Heart left ventricle (tissue), 16 donors: ENCODE measurements at regions not wholly inside any gene's neighbourhood (a gene's known extent, or its start where the extent isn't known, plus 50 kb on each side); places are given as distances from the start of the nearest gene placed in this dataset.

Experiments
- ATAC-seq, 4 donors: fragments of 200-7000 bp; cut with Tn5 transposase; one replicate each; pipeline ENCODE4 v1.9.1; 2020 to 2022; ENCODE audit warnings: moderate library complexity in 4 of 4, mild to moderate bottlenecking in 3 of 4, moderate number of reproducible peaks in 1 of 4
- DNase-seq, 5 donors: peaks; one replicate each; pipeline ENCODE4 v3.0.0-alpha.2; 2020
- H3K27ac ChIP-seq, 12 donors: fragments of 200-600 bp; sonication (generic) in 4 of 12; one replicate each; pipeline versions ENCODE4 v1.5.0 to v1.8.0; 2016 to 2022; ENCODE audit warnings: mild to moderate bottlenecking in 2 of 12
- H3K27me3 ChIP-seq, 9 donors: fragments of 200-600 bp; sonication (generic) in 2 of 9; one replicate each; pipeline versions ENCODE4 v1.5.1 to v1.8.0; 2016 to 2022; ENCODE audit warnings: mild to moderate bottlenecking in 3 of 9
- H3K36me3 ChIP-seq, 9 donors: fragments of 200-600 bp; sonication (generic) in 2 of 9; one replicate each; pipeline versions ENCODE4 v1.5.0 to v1.8.0; 2018 to 2022; ENCODE audit warnings: mild to moderate bottlenecking in 2 of 9
- H3K4me1 ChIP-seq, 12 donors: fragments of 200-600 bp; sonication (generic) in 4 of 12; one replicate each; pipeline versions ENCODE4 v1.5.0 to v1.8.0; 2016 to 2022; ENCODE audit warnings: mild to moderate bottlenecking in 3 of 12
- H3K4me3 ChIP-seq, 12 donors: fragments of 200-600 bp; sonication (generic) in 4 of 12; one replicate each; pipeline versions ENCODE4 v1.5.0 to v1.8.0; 2017 to 2022; ENCODE audit warnings: mild to moderate bottlenecking in 9 of 12, moderate library complexity in 4 of 12
- H3K9me3 ChIP-seq, 12 donors: fragments of 200-600 bp; sonication (generic) in 4 of 12; one replicate each; pipeline versions ENCODE4 v1.5.0 to v1.8.0; 2016 to 2022; ENCODE audit warnings: mild to moderate bottlenecking in 1 of 12
- CTCF ChIP-seq, 12 donors: fragments of 200-600 bp; sonication (generic) in 4 of 12; IDR thresholded peaks; one replicate each; pipeline versions ENCODE4 v1.5.0 to v1.8.0; 2018 to 2022; ENCODE audit warnings: antibody characterized with exemption in 12 of 12, mild to moderate bottlenecking in 5 of 12
- POLR2A ChIP-seq, 2 donors: fragments of 450-650 bp; IDR thresholded peaks; one replicate each; pipeline ENCODE4 v1.6.1; 2017; ENCODE audit warnings: antibody characterized with exemption in 2 of 2, mild to moderate bottlenecking in 2 of 2, moderate library complexity in 2 of 2
- WGBS, 4 donors: extraction: QIAGEN DNeasy Blood & Tissue Kit in 2 of 4; methylation state at CpG; one replicate each; pipeline versions ENCODE4 v1.1.5 to v1.1.7; 2013 to 2018; 5-methylcytosine and 5-hydroxymethylcytosine counted together
- intact Hi-C, 10 donors: fragments of 100-400 bp; cut with DNase I; formaldehyde crosslinking; loops; one replicate each; pipeline versions ENCODE4 v1.11.1 to v1.14.2; 2022
- donor health status: ischemic (EF 13 %, LVEDD 7.1; RV severe dilation, severe dysfunction).
- donor health status: healthy with polysubstance abuse.
- donor health status: DM: no; HTN: yes; CAD: no.
- donor health status: DM: no; HTN: no; CAD: no.
- donor health status: ischemic (EF 25% LVEDD 6.9; RV normal size, moderate dysfunction).
- donor health status: ischemic (EF 25% LVEDD 5.7; RV mildly dilated, moderate dysfunction).
- donor health status: healthy.
- donor health status: DM: yes; HTN: yes; CAD: no.
- donor health status: ischemic (EF 35%, LVEDD 5.7; RV mildly dilated, moderate dysfunction).
- donor health status: nonischemic (EF 11% LVEDD 7.7; RV severe dilation, severe dysfunction).
- donor health status: DM: yes; HTN: yes; CAD: no.
- donor health status: PGD.
- donor health status: ischemic (EF 29% LVEDD 5.4; RV normal size, mild dysfunction).
- donor health status: nonischemic (EF 23%, LVEDD 6.1; RV moderate dilation, normal function).

- no peak overlapping the region for H3K4me3 ChIP-seq
- no peaks in the 10 kb centered on the region for H3K27me3 ChIP-seq
- H3K4me1 ChIP-seq: peaks cover 0 to 25% (median 8%) of the 10 kb centered on the region in 12 donors
- intact Hi-C loops: no loop called here
- no peaks in the 10 kb centered on the region for H3K36me3 ChIP-seq
- no peak overlapping the region for H3K27ac ChIP-seq
- ATAC-seq: peak in 1 of 4 donors; percentile 11
- TF ChIP-seq CTCF (IDR thresholded peaks at IDR 0.05) (no peak), POLR2A (IDR thresholded peaks at IDR 0.05) (no peak)
- DNase-seq: no peak
- H3K9me3 ChIP-seq: no peaks in the 10 kb centered on the region
- WGBS, 4 donors: 88 to 95% (median 89%) methylated on average over 2 of the region's 2 CpGs
Observed at GRCh38 chr9:109845226-109845625, 65.2 kb downstream of the PALM2AKAP2 start.

GRCh38 chr9:109846776-109847175, 66.8 kb downstream of the PALM2AKAP2 start:
- no peak for TF ChIP-seq POLR2A (IDR thresholded peaks at IDR 0.05)
- TF ChIP-seq CTCF (IDR thresholded peaks at IDR 0.05): no peak
- intact Hi-C loops: no loop called here

GRCh38 chr9:109852556-109852955, 72.6 kb downstream of the PALM2AKAP2 start:
- Histone ChIP-seq H3K27me3 (no peaks in the 10 kb centered on the region), H3K36me3 (no peaks in the 10 kb centered on the region), H3K4me1 (peaks cover 0 to 54% (median 19%) of the 10 kb centered on the region in 12 donors), H3K9me3 (no peaks in the 10 kb centered on the region), H3K4me3 (no peak overlapping the region), H3K27ac (no peak overlapping the region)
- no peak for TF ChIP-seq CTCF (IDR thresholded peaks at IDR 0.05)
- no peak for TF ChIP-seq POLR2A (IDR thresholded peaks at IDR 0.05)
- ATAC-seq (no peak), DNase-seq (no peak)
- 75 to 88% (median 84%) methylated on average over 2 of the region's 2 CpGs for WGBS, 4 donors
- intact Hi-C loops: no loop called here

More at GRCh38 chr9:109846776-109847175, 66.8 kb downstream of the PALM2AKAP2 start:
- H3K4me3 ChIP-seq: no peak overlapping the region
- peaks cover 0 to 32% (median 10%) of the 10 kb centered on the region in 12 donors for H3K4me1 ChIP-seq
- 85 to 89% (median 86%) methylated on average over 4 of the region's 4 CpGs for WGBS, 4 donors
- no peak for ATAC-seq
- no peaks in the 10 kb centered on the region for H3K9me3 ChIP-seq
- no peaks in the 10 kb centered on the region for H3K36me3 ChIP-seq
- no peak overlapping the region for H3K27ac ChIP-seq
- no peaks in the 10 kb centered on the region for H3K27me3 ChIP-seq
- no peak for DNase-seq

GRCh38 chr9:109855540-109855939, 75.5 kb downstream of the PALM2AKAP2 start:
- no peak for TF ChIP-seq CTCF (IDR thresholded peaks at IDR 0.05)
- TF ChIP-seq POLR2A (IDR thresholded peaks at IDR 0.05): no peak
- Histone ChIP-seq H3K4me3 (no peak overlapping the region), H3K36me3 (no peaks in the 10 kb centered on the region), H3K4me1 (peaks cover 0 to 60% (median 29%) of the 10 kb centered on the region in 12 donors), H3K27ac (peak overlapping the region; percentile 1 to 96 (median 86)), H3K9me3 (no peaks in the 10 kb centered on the region), H3K27me3 (no peaks in the 10 kb centered on the region)
- DNase-seq (no peak), ATAC-seq (no peak)
- WGBS, 4 donors: 84 to 89% (median 85%) methylated on average over 2 of the region's 2 CpGs
- intact Hi-C loops: loop anchor here in 1 of 10 donors (2.0 kb wide), 1 partner anchor 13 kb away; no protein-coding TSS in a partner anchor
